ENCODE measurements at regions not wholly inside any gene's neighbourhood (a gene's known extent, or its start where the extent isn't known, plus 50 kb on each side); places are given as distances from the start of the nearest gene placed in this dataset.

GRCh38 chr6:84462698-84463097 is 235.3 kb upstream of the CEP162 start:
- H3K4me3 ChIP-seq (ENCODE audit: low read depth, low read length) = no peak overlapping the region
- TF ChIP-seq CTCF (IDR thresholded peaks at IDR 0.05; ENCODE audit: borderline replicate concordance, insufficient read depth, low read depth, low read length) = no peak

GRCh38 chr6:84461461-84461860 is 234.0 kb upstream of the CEP162 start:
- no peak for TF ChIP-seq CTCF (IDR thresholded peaks at IDR 0.05; ENCODE audit: borderline replicate concordance, insufficient read depth, low read depth, low read length)
- no peak overlapping the region for H3K4me3 ChIP-seq (ENCODE audit: low read depth, low read length)

GRCh38 chr6:84460491-84460890 is 233.0 kb upstream of the CEP162 start:
- no peak for TF ChIP-seq CTCF (IDR thresholded peaks at IDR 0.05; ENCODE audit: borderline replicate concordance, insufficient read depth, low read depth, low read length)

GRCh38 chr6:84459401-84459800 is 232.0 kb upstream of the CEP162 start:
- H3K4me3 ChIP-seq (ENCODE audit: low read depth, low read length) = no peak overlapping the region
- no peak for TF ChIP-seq CTCF (IDR thresholded peaks at IDR 0.05; ENCODE audit: borderline replicate concordance, insufficient read depth, low read depth, low read length)

More at GRCh38 chr6:84460491-84460890, 233.0 kb upstream of the CEP162 start:
- H3K4me3 ChIP-seq (ENCODE audit: low read depth, low read length) = no peak overlapping the region

- no peak overlapping the region for H3K4me3 ChIP-seq (ENCODE audit: low read depth, low read length)
These were observed 230.8 kb upstream of the CEP162 start for GRCh38 chr6:84458271-84458670.

GRCh38 chr6:84457276-84457675 is 229.8 kb upstream of the CEP162 start:
- no peak for TF ChIP-seq CTCF (IDR thresholded peaks at IDR 0.05; ENCODE audit: borderline replicate concordance, insufficient read depth, low read depth, low read length)
- H3K4me3 ChIP-seq (ENCODE audit: low read depth, low read length) = no peak overlapping the region

More at GRCh38 chr6:84458271-84458670, 230.8 kb upstream of the CEP162 start:
- no peak for TF ChIP-seq CTCF (IDR thresholded peaks at IDR 0.05; ENCODE audit: borderline replicate concordance, insufficient read depth, low read depth, low read length)

GRCh38 chr6:84456803-84457202 is 229.4 kb upstream of the CEP162 start:
- TF ChIP-seq CTCF (IDR thresholded peaks at IDR 0.05; ENCODE audit: borderline replicate concordance, insufficient read depth, low read depth, low read length) = no peak
- no peak overlapping the region for H3K4me3 ChIP-seq (ENCODE audit: low read depth, low read length)
